ENCODE measurements at regions not wholly inside any gene's neighbourhood (a gene's known extent, or its start where the extent isn't known, plus 50 kb on each side); places are given as distances from the start of the nearest gene placed in this dataset.

- WGBS (ENCODE audit: insufficient coverage, insufficient replicate concordance, low lambda C conversion rate, missing lambda C conversion rate) = 5% methylated on average over 2 of the region's 2 CpGs
- Histone ChIP-seq H3K79me2 (ENCODE audit: control insufficient read depth, insufficient read depth, low read length) (no peaks in the 10 kb centered on the region), H3K36me3 (ENCODE audit: control insufficient read depth in 2 of 2, insufficient read depth in 2 of 2, low read length in 1 of 2) (no peaks in the 10 kb centered on the region), H3K4me1 (ENCODE audit: control insufficient read depth, insufficient read depth, low read length) (no peaks in the 10 kb centered on the region), H4K20me1 (ENCODE audit: control insufficient read depth, insufficient read depth) (no peaks in the 10 kb centered on the region), H3K9ac (ENCODE audit: control insufficient read depth, insufficient read depth, low read length) (no peak overlapping the region), H3K4me3 (no peak overlapping the region), H3K27me3 (replicated peaks in 1 of 2; ENCODE audit: control insufficient read depth in 2 of 2, insufficient read depth in 2 of 2, low read length in 1 of 2) (no peaks in the 10 kb centered on the region), H3K4me2 (ENCODE audit: control insufficient read depth, insufficient read depth) (no peak overlapping the region), H3K9me3 (replicated peaks; ENCODE audit: control insufficient read depth, insufficient read depth, low read length) (no peaks in the 10 kb centered on the region), H3K27ac (ENCODE audit: control insufficient read depth, insufficient read depth) (no peak overlapping the region), H2AFZ (ENCODE audit: control insufficient read depth, low read depth, low read length) (no peak overlapping the region)
- POLR2A ChIA-PET = no interaction called here
- intact Hi-C loops (cut with micrococcal nuclease; ENCODE audit: unreplicated experiment) = no loop called here
- SMC1A ChIA-PET (ENCODE audit: uncharacterized antibody, unreplicated experiment) = interaction anchor here (1.6 kb wide), 1 partner anchor 13 kb away, joined by 3 read pairs; no protein-coding TSS in a partner anchor
- in situ Hi-C loops (cut with MboI) = no loop called here
- no peak for TF ChIP-seq RELA (IDR thresholded peaks at IDR 0.05; ENCODE audit: borderline replicate concordance, partially characterized antibody)
- TF ChIP-seq KLF5 (IDR thresholded peaks at IDR 0.05; ENCODE audit: partially characterized antibody) = no peak
- TF ChIP-seq HCFC1 (IDR thresholded peaks at IDR 0.05; ENCODE audit: low read length) = no peak
- no peak for TF ChIP-seq ZNF274 (IDR thresholded peaks at IDR 0.05; ENCODE audit: insufficient read depth, insufficient read length)
- no peak for TF ChIP-seq IKZF2 (IDR thresholded peaks at IDR 0.05)
- no peak for TF ChIP-seq JUNB (IDR thresholded peaks at IDR 0.05)
- TF ChIP-seq PKNOX1 (IDR thresholded peaks at IDR 0.05) = no peak
- TF ChIP-seq ZBED1 (IDR thresholded peaks at IDR 0.05; ENCODE audit: borderline replicate concordance) = no peak
- no peak for TF ChIP-seq NR2C2 (IDR thresholded peaks at IDR 0.05; ENCODE audit: borderline replicate concordance, control insufficient read depth, insufficient read length, low read depth)
- no peak for TF ChIP-seq ESRRA (IDR thresholded peaks at IDR 0.05; ENCODE audit: low read length)
- no peak for TF ChIP-seq CEBPB (IDR thresholded peaks at IDR 0.05; ENCODE audit: borderline replicate concordance in 1 of 2, low read depth in 2 of 2, low read length in 2 of 2)
- no peak for TF ChIP-seq RELB (IDR thresholded peaks at IDR 0.05; ENCODE audit: low read depth)
- TF ChIP-seq ZNF622 (IDR thresholded peaks at IDR 0.05) = no peak
- no peak for TF ChIP-seq ATF7 (IDR thresholded peaks at IDR 0.05; ENCODE audit: low read depth)
- TF ChIP-seq PML (IDR thresholded peaks at IDR 0.05; ENCODE audit: low read length) = no peak
- no peak for TF ChIP-seq MEF2A (IDR thresholded peaks at IDR 0.05; ENCODE audit: insufficient read depth, low read depth, low read length)
- TF ChIP-seq BCL3 (IDR thresholded peaks at IDR 0.05; ENCODE audit: borderline replicate concordance, insufficient read depth, low read depth, low read length, poor library complexity, severe bottlenecking) = no peak
- no peak for ATAC-seq
- BruUV-seq (replicated peaks) = no TSS peak
- RAD21 ChIA-PET (ENCODE audit: unreplicated experiment) = no interaction called here
- no peak for FAIRE-seq
- DNase-seq (ENCODE audit: low read depth, low spot score) = no peak
- CTCF ChIA-PET = no interaction called here
Measured at GRCh38 chr4:111808174-111808573, 337.1 kb upstream of the FAM241A start.
